Muscle of back (tissue), 3 donors: ENCODE measurements at regions not wholly inside any gene's neighbourhood (a gene's known extent, or its start where the extent isn't known, plus 50 kb on each side); places are given as distances from the start of the nearest gene placed in this dataset.
"Not testable (repeated sequence)": the region's sequence is repeated elsewhere in the genome, so short reads cannot be mapped to it uniquely, and the experiment has no call there.

Experiments
- DNase-seq, 3 donors: peaks; one replicate each; pipeline versions ENCODE4 v3.0.0 to v3.0.0-alpha.2; 2013

- no peak for DNase-seq
These were observed 842.7 kb downstream of the EFNB2 start for GRCh38 chr13:105692769-105693168.

GRCh38 chr13:105684216-105684615 lies 851.2 kb downstream of the EFNB2 start:
- DNase-seq: peak in 1 of 3 donors; percentile 16

DNA sequence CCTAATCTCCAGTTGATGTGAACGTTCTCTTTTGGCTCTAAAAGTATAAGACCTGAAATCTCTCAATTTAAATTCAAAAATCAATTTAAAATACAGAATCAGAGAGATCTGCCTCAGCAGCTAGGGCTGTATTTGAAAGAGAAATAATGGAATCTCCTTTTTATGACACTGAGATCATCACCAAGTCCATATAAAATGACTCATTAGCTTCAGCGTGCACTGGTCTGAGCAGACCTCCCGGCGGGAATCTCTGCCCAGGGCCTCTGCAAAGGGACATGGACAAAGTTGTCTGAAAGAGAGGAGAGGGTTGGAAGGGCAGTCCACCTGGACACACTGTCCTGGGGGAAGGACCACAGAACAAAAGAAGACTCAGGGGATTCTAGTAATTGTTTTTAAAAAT lies 855.6 kb downstream of the EFNB2 start:
- DNase-seq: no peak

DNA sequence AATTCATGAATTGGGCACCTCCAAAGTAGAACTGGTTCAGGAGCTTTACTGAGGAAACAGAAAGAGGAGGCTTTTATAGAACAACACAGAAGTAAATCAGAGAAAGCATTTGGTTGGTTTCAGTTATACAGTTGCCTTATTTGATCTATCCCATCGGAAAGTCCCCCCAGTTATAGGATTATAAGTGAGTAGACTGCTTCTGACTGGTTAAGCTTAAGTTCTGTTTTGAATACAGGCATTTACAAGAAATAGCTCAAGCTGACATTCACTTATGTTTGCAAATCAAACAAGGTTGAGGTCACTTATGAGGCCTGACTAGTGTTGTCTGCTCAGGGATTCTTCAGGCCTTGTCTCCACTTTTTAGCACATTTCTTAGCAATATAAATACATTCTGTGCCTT lies 857.4 kb downstream of the EFNB2 start:
- no peak for DNase-seq

DNA sequence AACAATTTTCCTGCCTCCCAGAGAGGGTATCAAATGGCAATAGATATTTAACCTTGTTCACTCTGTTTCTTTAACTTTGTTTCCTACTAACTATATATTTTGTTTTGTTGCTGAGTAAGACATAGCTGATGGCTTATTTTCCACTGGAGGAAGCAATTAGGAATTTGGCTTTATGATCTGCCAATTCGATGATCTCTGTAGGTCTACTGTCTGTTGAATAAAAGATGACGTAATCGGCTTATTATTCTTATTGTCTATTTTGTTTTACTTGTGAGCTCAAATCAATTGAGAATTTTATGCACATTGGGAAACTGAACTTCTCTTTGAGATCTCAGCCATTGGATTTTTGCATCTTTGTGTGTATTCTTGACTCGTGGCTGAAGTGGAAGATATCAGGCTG lies 862.6 kb downstream of the EFNB2 start:
- peak in 2 of 3 donors; percentile 41 to 51 for DNase-seq

DNA sequence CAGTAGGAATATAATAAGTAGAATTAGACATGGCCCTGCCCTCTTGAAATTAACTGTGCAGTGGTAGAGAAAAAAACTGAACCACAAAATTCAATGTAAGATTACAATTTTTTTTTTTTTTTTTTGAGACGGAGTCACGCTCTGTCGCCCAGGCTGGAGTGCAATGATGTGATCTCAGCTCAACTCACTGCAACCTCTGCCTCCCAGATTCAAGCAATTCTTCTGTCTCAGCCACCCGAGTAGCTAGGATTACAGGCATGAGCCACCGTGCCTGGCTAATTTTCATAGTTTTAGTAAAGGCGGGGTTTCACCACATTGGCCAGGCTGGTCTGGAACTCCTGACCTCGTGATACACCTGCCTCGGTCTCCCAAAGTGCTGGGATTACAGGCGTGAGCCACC lies 864.3 kb downstream of the EFNB2 start:
- DNase-seq: not testable (repeated sequence)

DNA sequence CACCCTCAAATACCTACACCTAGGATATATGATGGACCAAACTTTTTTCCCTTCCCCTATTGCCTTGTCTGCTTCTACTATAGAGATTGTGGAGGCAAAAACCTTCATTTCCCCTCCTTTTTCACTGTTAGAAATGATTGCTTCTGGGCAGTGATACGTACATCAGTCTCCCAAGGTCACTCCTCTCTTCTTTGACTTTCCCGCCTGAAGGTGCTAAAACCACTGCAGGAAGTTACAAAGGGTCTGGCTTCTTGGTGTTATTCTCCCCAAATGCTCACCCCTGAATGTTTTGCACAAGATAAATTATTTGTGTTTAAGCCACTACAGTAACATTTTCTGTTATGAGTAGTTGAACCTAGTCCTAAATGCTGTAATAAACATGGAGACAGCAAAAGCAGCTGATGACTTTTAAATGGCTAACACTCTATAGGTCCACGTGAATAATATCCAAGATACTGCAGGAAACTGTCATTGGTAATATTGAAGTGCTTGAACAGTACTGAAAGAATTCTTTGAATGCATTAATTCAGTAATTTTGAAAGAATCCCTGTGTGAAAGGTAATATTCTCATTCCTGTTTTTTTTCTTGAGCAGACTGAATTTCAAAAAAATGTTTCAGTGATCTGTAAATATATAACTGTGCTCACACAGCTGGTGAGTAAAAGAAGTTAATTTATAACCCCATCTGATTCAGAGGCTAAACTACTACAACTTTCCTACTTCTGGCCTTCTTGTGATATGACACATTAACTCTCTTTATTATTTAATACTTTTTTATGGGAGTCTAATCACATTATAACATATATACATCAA lies 865.1 kb downstream of the EFNB2 start:
- DNase-seq: no peak

- peak in 1 of 3 donors; percentile 41 for DNase-seq
These were observed 870.2 kb downstream of the EFNB2 start for GRCh38 chr13:105665284-105665683.

DNA sequence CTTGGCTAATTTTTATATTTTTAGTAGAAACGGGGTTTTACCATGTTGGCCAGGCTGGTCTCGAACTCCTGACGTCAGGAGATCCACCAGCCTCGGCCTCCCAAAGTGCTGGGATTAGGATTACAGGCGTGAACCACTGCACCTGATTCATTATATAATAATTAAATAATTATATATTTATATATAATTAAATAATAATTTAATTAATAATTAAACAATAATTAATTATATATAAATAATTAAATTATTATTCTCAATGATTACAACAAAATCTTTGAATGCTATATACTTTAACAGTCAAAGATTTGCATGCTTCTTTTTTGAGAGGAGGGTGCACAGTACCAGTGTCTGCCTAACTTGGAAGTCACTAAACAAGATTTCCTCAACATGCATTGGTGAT lies 872.3 kb downstream of the EFNB2 start:
- no peak for DNase-seq

- no peak for DNase-seq
These were observed 874.9 kb downstream of the EFNB2 start for GRCh38 chr13:105660561-105660960.

DNA sequence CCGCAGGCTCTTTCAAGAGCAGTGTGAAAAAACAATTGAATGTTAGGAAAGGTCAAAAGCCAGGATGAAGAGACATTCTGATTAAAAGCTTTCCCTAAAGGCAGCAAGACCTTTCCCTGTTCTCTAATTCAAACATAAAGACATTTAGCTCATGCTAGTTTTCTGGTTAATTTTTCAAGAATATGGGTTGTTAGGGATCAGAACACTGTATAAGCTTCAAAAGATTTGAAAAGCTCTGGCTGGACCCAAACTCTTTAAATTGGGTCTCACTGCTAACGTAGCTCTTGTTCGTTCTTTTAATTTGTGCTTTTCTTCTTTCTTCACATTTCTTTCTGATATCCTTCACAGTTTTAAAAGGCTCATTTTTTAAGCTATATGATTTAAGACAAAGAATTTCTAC lies 877.0 kb downstream of the EFNB2 start:
- no peak for DNase-seq

- peak in 1 of 3 donors; percentile 62 for DNase-seq
These were observed 880.4 kb downstream of the EFNB2 start for GRCh38 chr13:105655046-105655445.

DNA sequence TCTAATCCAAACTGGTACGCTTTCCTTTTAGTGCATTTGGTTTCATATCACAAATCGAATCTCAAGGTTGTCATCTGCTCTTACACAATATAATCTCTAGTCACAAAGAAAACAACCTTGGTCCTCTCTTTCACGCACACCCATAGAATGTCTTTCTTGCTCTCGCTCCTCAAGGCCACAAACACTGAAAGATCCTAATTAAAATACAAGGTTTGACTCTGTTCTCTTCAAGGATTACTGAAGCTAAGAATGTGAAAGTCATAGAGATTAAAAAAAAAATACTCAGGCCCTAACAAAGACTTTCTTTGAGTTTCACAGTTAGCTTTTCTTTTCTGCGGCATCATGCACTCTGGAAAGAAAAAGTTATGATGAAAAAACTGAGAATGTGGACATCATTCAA lies 891.5 kb downstream of the EFNB2 start:
- DNase-seq: no peak

GRCh38 chr13:105642511-105642958 lies 892.9 kb downstream of the EFNB2 start:
- no peak for DNase-seq

DNA sequence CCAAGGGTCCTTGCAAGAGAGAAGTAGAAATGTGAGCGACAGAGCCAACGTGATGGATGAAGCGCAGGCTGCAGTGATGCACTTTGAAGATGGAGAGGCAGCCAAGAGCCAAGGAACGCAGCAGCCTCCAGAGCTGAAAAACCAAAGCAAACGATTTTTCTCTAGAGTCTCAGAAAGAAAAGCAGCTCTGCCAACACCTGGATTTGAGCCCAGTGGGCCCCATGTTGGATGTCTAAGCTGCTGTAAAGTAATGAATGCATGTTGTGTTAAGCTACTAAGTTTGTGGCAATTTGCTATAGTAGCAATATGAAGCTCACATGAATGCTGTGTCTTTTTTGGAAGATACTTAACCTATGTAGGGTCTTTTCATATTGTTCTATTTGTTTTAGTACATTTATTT lies 894.3 kb downstream of the EFNB2 start:
- DNase-seq: peak in 2 of 3 donors; percentile 2 to 3

GRCh38 chr13:105638426-105638825 lies 897.0 kb downstream of the EFNB2 start:
- no peak for DNase-seq

DNA sequence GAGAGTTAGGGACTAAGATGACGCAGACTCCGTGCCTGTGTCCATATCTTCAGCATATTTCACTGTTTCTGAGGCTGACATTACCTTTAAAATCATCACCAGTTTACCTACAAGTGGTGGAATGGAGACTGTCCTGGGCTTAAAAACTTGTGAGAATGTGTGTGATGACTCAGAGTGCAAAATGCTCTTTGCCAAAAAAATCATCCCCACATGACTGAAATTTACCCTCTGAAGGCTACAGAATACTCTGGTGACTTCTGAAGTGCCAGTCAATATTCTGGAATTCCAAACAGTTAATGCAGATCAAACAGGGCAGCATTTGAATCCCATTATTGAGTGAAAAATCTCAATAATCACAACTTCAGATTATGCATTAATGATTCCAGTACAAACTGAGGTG lies 901.4 kb downstream of the EFNB2 start:
- no peak for DNase-seq

DNA sequence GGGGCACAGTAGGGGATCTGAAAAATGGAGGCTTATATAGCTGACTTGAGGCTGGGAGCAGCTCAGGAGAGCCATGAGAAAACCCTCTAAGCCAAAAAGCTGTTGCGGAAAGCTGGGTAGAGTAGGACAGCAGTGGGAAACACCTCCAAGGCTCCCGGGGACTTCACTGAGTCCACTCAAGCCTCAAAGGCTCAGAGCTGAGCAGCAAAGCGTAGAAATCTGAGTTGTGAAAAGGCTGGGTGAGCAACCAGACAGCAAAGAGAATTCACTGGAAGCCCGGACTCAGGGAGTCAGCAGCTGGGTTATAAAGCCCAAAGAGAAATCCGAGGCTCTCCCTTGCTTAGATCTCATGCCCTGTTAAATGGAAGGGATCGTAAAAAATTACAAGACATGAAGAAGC lies 905.0 kb downstream of the EFNB2 start:
- DNase-seq: no peak

DNA sequence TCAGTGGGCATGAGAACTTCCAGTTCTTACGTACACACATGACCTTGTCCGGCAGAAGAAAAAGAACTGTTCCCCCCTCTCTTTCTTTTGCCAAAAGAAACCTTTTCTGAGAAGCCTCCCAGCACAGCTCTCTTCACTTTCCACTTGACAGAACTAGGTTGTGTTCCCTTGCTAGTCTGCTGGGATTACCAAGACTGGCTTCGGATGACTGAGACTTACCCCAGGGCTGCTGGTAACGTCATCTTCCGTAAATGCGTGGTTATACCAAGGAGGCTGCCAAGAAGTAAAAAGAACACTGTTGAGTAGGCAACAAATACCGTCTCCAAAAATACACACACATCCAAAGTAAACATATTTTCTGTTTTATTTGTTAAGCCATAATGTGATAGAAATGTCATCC lies 908.2 kb downstream of the EFNB2 start:
- no peak for DNase-seq

DNA sequence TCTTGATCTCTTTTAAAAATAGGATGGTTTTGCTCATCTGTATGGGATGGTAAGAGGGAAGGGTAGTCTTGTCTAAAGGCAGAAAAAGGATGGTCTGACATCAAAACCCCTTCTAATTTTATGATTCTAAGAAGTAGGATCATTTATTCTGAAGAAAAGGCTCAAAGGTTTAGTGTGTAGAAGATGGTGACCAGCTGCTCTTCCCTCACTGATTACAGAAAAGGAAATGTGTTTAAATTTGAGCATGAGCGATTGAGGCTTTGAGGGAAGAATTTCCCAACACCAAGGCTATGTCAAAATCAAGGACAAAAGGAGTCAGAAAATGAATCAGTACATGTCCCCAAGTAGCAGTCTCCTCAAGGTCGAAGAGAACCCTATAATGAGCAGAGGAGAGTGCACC lies 909.8 kb downstream of the EFNB2 start:
- DNase-seq: no peak

DNA sequence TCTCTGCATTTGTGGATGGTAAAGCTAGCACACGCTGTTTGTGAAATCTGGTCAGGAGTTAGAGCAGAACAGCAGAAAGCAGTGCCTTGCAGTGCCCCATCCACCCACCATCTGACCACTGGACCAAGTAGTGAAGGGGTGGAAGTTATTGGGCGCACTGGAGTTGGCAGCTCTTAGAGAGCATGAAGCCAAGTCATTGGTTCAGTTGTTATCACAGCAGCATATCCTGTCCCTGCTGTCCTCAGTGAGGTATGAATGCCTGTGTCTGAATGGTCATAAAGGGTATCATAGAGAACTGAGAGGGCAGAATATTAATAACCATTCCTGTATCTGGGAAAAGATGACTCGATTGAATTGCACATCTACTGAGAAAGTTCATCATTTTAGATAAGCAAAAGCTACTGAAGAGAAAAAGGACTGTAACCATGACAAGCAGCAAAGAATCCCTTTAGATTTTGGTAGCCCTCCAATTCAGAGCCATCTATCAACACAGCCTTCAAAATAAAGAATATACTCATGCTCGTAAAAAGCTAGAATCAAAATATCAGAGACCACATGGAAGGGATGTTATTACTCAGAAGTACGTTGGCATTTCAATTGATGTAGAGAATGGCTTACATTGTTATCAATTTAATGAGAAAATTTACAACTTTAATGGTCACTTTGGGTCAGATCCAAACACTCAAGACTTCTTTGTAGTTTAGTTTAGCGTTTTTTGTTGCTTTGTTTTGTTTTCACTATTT lies 919.0 kb downstream of the EFNB2 start:
- DNase-seq: no peak

DNA sequence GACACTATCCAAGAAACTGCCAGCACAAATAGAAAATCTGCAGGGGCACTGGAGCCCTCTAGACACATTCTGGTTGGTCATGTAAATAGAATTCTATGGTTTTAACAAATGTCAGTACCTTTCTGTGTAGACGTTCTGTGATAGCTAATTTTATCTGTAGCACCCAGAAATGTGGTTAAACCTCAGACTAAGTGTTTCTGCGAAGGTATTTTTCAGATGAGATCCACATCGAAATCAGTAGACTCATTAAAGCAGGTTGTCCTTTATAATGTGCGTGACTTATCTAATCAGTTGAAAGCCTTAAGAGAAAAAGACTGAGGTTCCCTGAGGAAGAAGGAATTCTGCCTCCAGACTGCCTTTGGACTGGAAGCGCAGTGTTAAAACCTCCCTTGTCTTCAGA lies 922.9 kb downstream of the EFNB2 start:
- no peak for DNase-seq

GRCh38 chr13:105611424-105611823 lies 924.0 kb downstream of the EFNB2 start:
- DNase-seq: peak in 1 of 3 donors; percentile 25
